ENCODE measurements at regions not wholly inside any gene's neighbourhood (a gene's known extent, or its start where the extent isn't known, plus 50 kb on each side); places are given as distances from the start of the nearest gene placed in this dataset.

GRCh38 chr1:96931136-96931535 is 209.6 kb downstream of the PTBP2 start:
- Histone ChIP-seq H3K4me1 (ENCODE audit: control insufficient read depth in 5 of 5, insufficient read depth in 5 of 5, low read length in 5 of 5) (no peaks in the 10 kb centered on the region), H3K27ac (ENCODE audit: low read depth in 1 of 2, low read length in 1 of 2) (no peak overlapping the region), H3K27me3 (ENCODE audit: control insufficient read depth in 3 of 3, insufficient read depth in 3 of 3, low read length in 2 of 3) (no peaks in the 10 kb centered on the region), H3K36me3 (ENCODE audit: control insufficient read depth in 4 of 4, insufficient read depth in 4 of 4, low read length in 4 of 4) (no peaks in the 10 kb centered on the region), H3K9ac (ENCODE audit: insufficient read depth in 1 of 2, low read length in 2 of 2) (no peak overlapping the region), H3K9me3 (ENCODE audit: control insufficient read depth in 4 of 4, insufficient read depth in 3 of 4, low read length in 3 of 4) (peaks cover 0 to 4% (median 1%) of the 10 kb centered on the region in 4 donors), H3K4me3 (no peak overlapping the region)
- ATAC-seq (ENCODE audit: insufficient read depth, low FRiP score) (no peak), DNase-seq (no peak)
- no peak for TF ChIP-seq CTCF (IDR thresholded peaks at IDR 0.05; ENCODE audit: control extremely low read depth, extremely low read depth)

GRCh38 chr1:96934282-96934681 is 212.7 kb downstream of the PTBP2 start:
- ATAC-seq (ENCODE audit: insufficient read depth, low FRiP score): no peak
- no peak overlapping the region for H3K4me3 ChIP-seq
- WGBS, 2 donors: 39 to 55% methylated on average over 3 of the region's 3 CpGs
- H3K9ac ChIP-seq (ENCODE audit: insufficient read depth in 1 of 2, low read length in 2 of 2): no peak overlapping the region
- DNase-seq: no peak
- H3K27ac ChIP-seq (ENCODE audit: low read depth in 1 of 2, low read length in 1 of 2): no peak overlapping the region
- H3K27me3 ChIP-seq (ENCODE audit: control insufficient read depth in 3 of 3, insufficient read depth in 3 of 3, low read length in 2 of 3): no peaks in the 10 kb centered on the region
- TF ChIP-seq CTCF (IDR thresholded peaks at IDR 0.05; ENCODE audit: control extremely low read depth, extremely low read depth): no peak
- H3K9me3 ChIP-seq (ENCODE audit: control insufficient read depth in 4 of 4, insufficient read depth in 3 of 4, low read length in 3 of 4): peaks cover 0 to 4% (median 0%) of the 10 kb centered on the region in 4 donors
- H3K4me1 ChIP-seq (ENCODE audit: control insufficient read depth in 5 of 5, insufficient read depth in 5 of 5, low read length in 5 of 5): no peaks in the 10 kb centered on the region
- H3K36me3 ChIP-seq (ENCODE audit: control insufficient read depth in 4 of 4, insufficient read depth in 4 of 4, low read length in 4 of 4): no peaks in the 10 kb centered on the region

GRCh38 chr1:96944432-96945092 is 223.0 kb downstream of the PTBP2 start:
- H3K9me3 ChIP-seq (ENCODE audit: control insufficient read depth in 4 of 4, insufficient read depth in 3 of 4, low read length in 3 of 4): no peaks in the 10 kb centered on the region
- no peak overlapping the region for H3K4me3 ChIP-seq
- no peak for TF ChIP-seq CTCF (IDR thresholded peaks at IDR 0.05; ENCODE audit: control extremely low read depth, extremely low read depth)
- peaks cover 0 to 6% (median 0%) of the 10 kb centered on the region in 5 donors for H3K4me1 ChIP-seq (ENCODE audit: control insufficient read depth in 5 of 5, insufficient read depth in 5 of 5, low read length in 5 of 5)
- H3K27ac ChIP-seq (ENCODE audit: low read depth in 1 of 2, low read length in 1 of 2): no peak overlapping the region
- DNase-seq (no peak), ATAC-seq (ENCODE audit: insufficient read depth, low FRiP score) (no peak)
- H3K9ac ChIP-seq (ENCODE audit: insufficient read depth in 1 of 2, low read length in 2 of 2): no peak overlapping the region
- H3K36me3 ChIP-seq (ENCODE audit: control insufficient read depth in 4 of 4, insufficient read depth in 4 of 4, low read length in 4 of 4): no peaks in the 10 kb centered on the region
- H3K27me3 ChIP-seq (ENCODE audit: control insufficient read depth in 3 of 3, insufficient read depth in 3 of 3, low read length in 2 of 3): no peaks in the 10 kb centered on the region
- 49 to 67% methylated on average over 2 of the region's 2 CpGs for WGBS, 2 donors

Measured in lung (tissue), 11 donors.